ENCODE measurements at regions not wholly inside any gene's neighbourhood (a gene's known extent, or its start where the extent isn't known, plus 50 kb on each side); places are given as distances from the start of the nearest gene placed in this dataset.

DNA sequence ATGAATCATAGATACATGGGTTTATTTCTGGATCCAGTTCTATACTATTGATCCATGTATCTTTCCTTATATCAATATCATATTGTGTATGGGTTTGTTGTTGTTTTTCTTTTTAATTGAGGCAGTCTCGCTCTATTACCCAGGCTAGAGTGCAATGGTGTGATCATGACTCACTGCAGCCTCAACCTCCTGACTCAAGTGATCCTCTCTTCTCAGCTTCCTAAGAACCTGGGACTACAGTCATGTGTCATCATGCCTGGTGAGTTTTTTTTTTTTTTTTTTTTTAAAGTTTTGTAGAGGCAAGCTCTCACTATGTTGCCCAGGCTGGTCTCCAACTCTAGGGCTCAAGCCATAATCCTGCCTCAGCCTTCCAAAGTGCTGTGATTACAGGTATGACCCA, 1589.4 kb upstream of the TENM4 start:
- H3K27ac Mint-ChIP-seq = no peak overlapping the region
- no peaks in the 10 kb centered on the region for H3K36me3 Mint-ChIP-seq (ENCODE audit: low read depth)
- Histone ChIP-seq H3K27me3 (ENCODE audit: control insufficient read depth in 1 of 2, insufficient read depth in 2 of 2, low read length in 2 of 2) (no peaks in the 10 kb centered on the region), H3K4me3 (ENCODE audit: low read length) (no peak overlapping the region), H3K27ac (ENCODE audit: low read depth in 1 of 2, low read length in 2 of 2) (no peak overlapping the region), H3K36me3 (ENCODE audit: insufficient read depth, low read length) (no peaks in the 10 kb centered on the region), H3K4me1 (ENCODE audit: insufficient read depth, low read length) (no peaks in the 10 kb centered on the region), H3K9me3 (ENCODE audit: control insufficient read depth in 1 of 2, insufficient read depth in 1 of 2, low read length in 2 of 2) (peaks cover 0 to 7% of the 10 kb centered on the region in 2 experiments)
- H3K27me3 Mint-ChIP-seq = no peaks in the 10 kb centered on the region
- ChIA-PET CTCF (no interaction called here), POLR2A (no interaction called here)
- DNase-seq = no peak
- no peak for ATAC-seq (ENCODE audit: poor library complexity)
- H3K4me3 Mint-ChIP-seq = no peak overlapping the region
- H3K4me1 Mint-ChIP-seq (ENCODE audit: low read depth) = no peaks in the 10 kb centered on the region
- H3K9me3 Mint-ChIP-seq = peaks cover 7% of the 10 kb centered on the region
- intact Hi-C loops (cut with DNase I, micrococcal nuclease) = no loop called here
- TF ChIP-seq, protein P1, sequence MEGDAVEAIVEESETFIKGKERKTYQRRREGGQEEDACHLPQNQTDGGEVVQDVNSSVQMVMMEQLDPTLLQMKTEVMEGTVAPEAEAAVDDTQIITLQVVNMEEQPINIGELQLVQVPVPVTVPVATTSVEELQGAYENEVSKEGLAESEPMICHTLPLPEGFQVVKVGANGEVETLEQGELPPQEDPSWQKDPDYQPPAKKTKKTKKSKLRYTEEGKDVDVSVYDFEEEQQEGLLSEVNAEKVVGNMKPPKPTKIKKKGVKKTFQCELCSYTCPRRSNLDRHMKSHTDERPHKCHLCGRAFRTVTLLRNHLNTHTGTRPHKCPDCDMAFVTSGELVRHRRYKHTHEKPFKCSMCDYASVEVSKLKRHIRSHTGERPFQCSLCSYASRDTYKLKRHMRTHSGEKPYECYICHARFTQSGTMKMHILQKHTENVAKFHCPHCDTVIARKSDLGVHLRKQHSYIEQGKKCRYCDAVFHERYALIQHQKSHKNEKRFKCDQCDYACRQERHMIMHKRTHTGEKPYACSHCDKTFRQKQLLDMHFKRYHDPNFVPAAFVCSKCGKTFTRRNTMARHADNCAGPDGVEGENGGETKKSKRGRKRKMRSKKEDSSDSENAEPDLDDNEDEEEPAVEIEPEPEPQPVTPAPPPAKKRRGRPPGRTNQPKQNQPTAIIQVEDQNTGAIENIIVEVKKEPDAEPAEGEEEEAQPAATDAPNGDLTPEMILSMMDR (IDR thresholded peaks at IDR 0.05) = no peak

GRCh38 chr11:81026032-81026431, 1585.2 kb upstream of the TENM4 start:
- Histone ChIP-seq H3K36me3 (ENCODE audit: insufficient read depth, low read length) (no peaks in the 10 kb centered on the region), H3K27me3 (ENCODE audit: control insufficient read depth in 1 of 2, insufficient read depth in 2 of 2, low read length in 2 of 2) (no peaks in the 10 kb centered on the region), H3K27ac (ENCODE audit: low read depth in 1 of 2, low read length in 2 of 2) (no peak overlapping the region), H3K9me3 (ENCODE audit: control insufficient read depth in 1 of 2, insufficient read depth in 1 of 2, low read length in 2 of 2) (no peaks in the 10 kb centered on the region), H3K4me1 (ENCODE audit: insufficient read depth, low read length) (no peaks in the 10 kb centered on the region), H3K4me3 (ENCODE audit: low read length) (no peak overlapping the region)
- Mint-ChIP-seq H3K27me3 (no peaks in the 10 kb centered on the region), H3K4me1 (ENCODE audit: low read depth) (no peaks in the 10 kb centered on the region), H3K9me3 (peaks cover 6% of the 10 kb centered on the region), H3K27ac (no peak overlapping the region), H3K36me3 (ENCODE audit: low read depth) (no peaks in the 10 kb centered on the region), H3K4me3 (no peak overlapping the region)
- intact Hi-C loops (cut with DNase I, micrococcal nuclease) = no loop called here
- ChIA-PET POLR2A (no interaction called here), CTCF (no interaction called here)
- ATAC-seq (ENCODE audit: poor library complexity) = no peak
- no peak for DNase-seq
- TF ChIP-seq, protein P1 (IDR thresholded peaks at IDR 0.05) = no peak

GRCh38 chr11:81022057-81022456, 1581.2 kb upstream of the TENM4 start:
- H3K4me1 Mint-ChIP-seq (ENCODE audit: low read depth) = no peaks in the 10 kb centered on the region
- no peaks in the 10 kb centered on the region for H3K36me3 Mint-ChIP-seq (ENCODE audit: low read depth)
- no peak overlapping the region for H3K4me3 Mint-ChIP-seq
- H3K9me3 ChIP-seq (ENCODE audit: control insufficient read depth in 1 of 2, insufficient read depth in 1 of 2, low read length in 2 of 2) = no peaks in the 10 kb centered on the region
- POLR2A ChIA-PET = no interaction called here
- CTCF ChIA-PET = no interaction called here
- H3K27me3 Mint-ChIP-seq = no peaks in the 10 kb centered on the region
- no peaks in the 10 kb centered on the region for H3K4me1 ChIP-seq (ENCODE audit: insufficient read depth, low read length)
- DNase-seq (no peak), ATAC-seq (ENCODE audit: poor library complexity) (no peak)
- H3K9me3 Mint-ChIP-seq = peaks cover 10% of the 10 kb centered on the region
- TF ChIP-seq, protein P1 (IDR thresholded peaks at IDR 0.05) = no peak
- H3K27ac ChIP-seq (ENCODE audit: low read depth in 1 of 2, low read length in 2 of 2) = no peak overlapping the region
- no peaks in the 10 kb centered on the region for H3K36me3 ChIP-seq (ENCODE audit: insufficient read depth, low read length)
- intact Hi-C loops (cut with DNase I, micrococcal nuclease) = no loop called here
- H3K27ac Mint-ChIP-seq = no peak overlapping the region
- no peak overlapping the region for H3K4me3 ChIP-seq (ENCODE audit: low read length)
- H3K27me3 ChIP-seq (ENCODE audit: control insufficient read depth in 1 of 2, insufficient read depth in 2 of 2, low read length in 2 of 2) = no peaks in the 10 kb centered on the region

Data from CD4-positive, alpha-beta T cell (primary cell).